ENCODE measurements at regions not wholly inside any gene's neighbourhood (a gene's known extent, or its start where the extent isn't known, plus 50 kb on each side); places are given as distances from the start of the nearest gene placed in this dataset.

DNA sequence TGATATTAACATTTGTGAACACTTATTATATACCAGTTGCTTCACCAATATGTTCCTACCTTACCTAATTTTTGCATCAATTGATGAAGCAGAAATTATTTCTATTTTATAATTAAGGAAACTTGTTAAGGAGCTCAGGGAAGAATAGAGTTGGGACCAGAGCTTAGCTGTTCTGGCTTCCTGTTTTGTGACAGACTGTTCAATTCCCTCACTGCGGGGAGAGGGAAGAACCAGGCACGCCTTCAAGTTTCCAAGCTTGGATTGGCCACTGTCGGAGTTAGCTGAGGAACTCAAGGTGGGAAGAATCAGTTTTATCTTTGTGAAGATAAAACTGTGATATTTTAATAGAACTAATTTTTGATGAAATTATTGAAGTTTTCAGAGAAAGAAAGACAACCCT is 142.3 kb upstream of the LMO4 start:
- no peak for ATAC-seq
- TF ChIP-seq, protein P1, sequence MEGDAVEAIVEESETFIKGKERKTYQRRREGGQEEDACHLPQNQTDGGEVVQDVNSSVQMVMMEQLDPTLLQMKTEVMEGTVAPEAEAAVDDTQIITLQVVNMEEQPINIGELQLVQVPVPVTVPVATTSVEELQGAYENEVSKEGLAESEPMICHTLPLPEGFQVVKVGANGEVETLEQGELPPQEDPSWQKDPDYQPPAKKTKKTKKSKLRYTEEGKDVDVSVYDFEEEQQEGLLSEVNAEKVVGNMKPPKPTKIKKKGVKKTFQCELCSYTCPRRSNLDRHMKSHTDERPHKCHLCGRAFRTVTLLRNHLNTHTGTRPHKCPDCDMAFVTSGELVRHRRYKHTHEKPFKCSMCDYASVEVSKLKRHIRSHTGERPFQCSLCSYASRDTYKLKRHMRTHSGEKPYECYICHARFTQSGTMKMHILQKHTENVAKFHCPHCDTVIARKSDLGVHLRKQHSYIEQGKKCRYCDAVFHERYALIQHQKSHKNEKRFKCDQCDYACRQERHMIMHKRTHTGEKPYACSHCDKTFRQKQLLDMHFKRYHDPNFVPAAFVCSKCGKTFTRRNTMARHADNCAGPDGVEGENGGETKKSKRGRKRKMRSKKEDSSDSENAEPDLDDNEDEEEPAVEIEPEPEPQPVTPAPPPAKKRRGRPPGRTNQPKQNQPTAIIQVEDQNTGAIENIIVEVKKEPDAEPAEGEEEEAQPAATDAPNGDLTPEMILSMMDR (IDR thresholded peaks at IDR 0.05) = no peak
- intact Hi-C loops (cut with DNase I) = no loop called here
- H3K36me3 ChIP-seq = no peaks in the 10 kb centered on the region
- H3K9me3 ChIP-seq = no peaks in the 10 kb centered on the region
- WGBS, 2 donors = 51 to 68% methylated on average over 3 of the region's 3 CpGs
- H3K4me3 ChIP-seq = no peak overlapping the region
- DNase-seq = no peak
- H3K27me3 ChIP-seq = peaks cover 0 to 8% (median 0%) of the 10 kb centered on the region in 7 donors
- no peaks in the 10 kb centered on the region for H3K4me1 ChIP-seq
- no peak overlapping the region for H3K27ac ChIP-seq

DNA sequence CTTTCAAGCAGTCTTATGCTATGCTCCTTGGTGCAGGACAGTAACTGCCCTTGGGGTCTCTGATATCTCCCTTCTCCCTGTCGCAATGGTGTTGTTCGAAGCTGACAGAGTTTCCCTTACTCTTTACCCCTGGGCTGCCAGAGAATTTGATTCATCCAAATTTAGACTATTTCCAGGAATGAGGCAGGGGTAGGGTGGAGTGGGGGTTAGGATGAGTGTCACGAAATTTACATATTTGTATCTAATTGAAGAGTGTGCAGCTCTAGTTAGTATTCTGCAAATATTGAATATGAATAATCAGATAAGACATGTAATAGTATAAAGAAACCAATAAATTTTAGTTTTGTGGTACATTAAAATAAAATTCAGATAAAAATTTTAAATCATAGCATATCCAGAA is 140.0 kb upstream of the LMO4 start:
- Histone ChIP-seq H3K4me1 (no peaks in the 10 kb centered on the region), H3K36me3 (no peaks in the 10 kb centered on the region), H3K9me3 (no peaks in the 10 kb centered on the region), H3K4me3 (no peak overlapping the region), H3K27me3 (peaks cover 0 to 5% (median 2%) of the 10 kb centered on the region in 7 donors), H3K27ac (no peak overlapping the region)
- DNase-seq (no peak), ATAC-seq (no peak)
- WGBS, 2 donors = 75% methylated on average over 3 of the region's 3 CpGs
- intact Hi-C loops (cut with DNase I) = no loop called here
- TF ChIP-seq, protein P1 (IDR thresholded peaks at IDR 0.05) = no peak

DNA sequence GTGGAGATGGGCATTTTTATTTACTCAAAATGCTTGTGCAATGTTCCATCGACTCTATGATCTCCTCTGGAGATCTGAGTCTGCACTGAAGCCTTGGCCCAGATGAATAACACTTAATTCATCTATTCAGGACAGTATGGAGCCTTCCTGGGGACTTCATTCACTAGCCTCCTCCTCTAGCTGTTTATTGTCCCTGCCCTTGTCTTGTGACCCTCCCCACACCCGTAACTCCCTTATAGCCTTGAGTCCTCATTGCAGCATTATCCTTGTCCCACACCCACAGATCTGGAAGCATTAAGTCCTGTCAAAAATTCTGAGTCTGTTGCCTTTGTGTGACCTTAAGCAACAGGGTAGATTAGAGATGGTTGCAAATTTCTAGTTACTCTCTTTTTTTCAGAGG is 138.3 kb upstream of the LMO4 start:
- DNase-seq (no peak), ATAC-seq (no peak)
- Histone ChIP-seq H3K4me1 (no peaks in the 10 kb centered on the region), H3K9me3 (peaks cover 0 to 16% (median 10%) of the 10 kb centered on the region in 11 donors), H3K27me3 (peaks cover 0 to 5% (median 0%) of the 10 kb centered on the region in 7 donors), H3K27ac (no peak overlapping the region), H3K36me3 (no peaks in the 10 kb centered on the region), H3K4me3 (no peak overlapping the region)
- 75 to 84% methylated on average over 2 of the region's 2 CpGs for WGBS, 2 donors
- TF ChIP-seq, protein P1 (IDR thresholded peaks at IDR 0.05) = no peak
- intact Hi-C loops (cut with DNase I) = no loop called here

DNA sequence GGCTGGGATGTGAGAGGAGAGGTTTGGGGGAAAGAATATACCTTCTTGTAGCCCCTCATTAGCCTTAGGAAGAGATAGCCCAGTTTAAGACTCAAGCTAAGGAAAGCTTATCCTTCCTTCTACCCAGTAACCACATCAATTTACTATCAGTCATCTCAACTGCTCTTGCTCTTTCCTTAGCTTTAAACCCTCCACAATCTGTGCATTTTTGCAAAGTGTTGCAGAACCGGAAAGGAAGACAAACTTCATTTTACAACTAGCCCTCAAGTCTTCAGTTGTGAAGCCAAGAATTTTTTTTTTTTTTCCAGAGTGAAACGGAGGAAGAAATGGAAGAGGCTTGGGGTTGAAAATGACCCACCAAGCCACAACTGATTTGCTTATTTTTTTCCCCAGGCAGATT is 137.0 kb upstream of the LMO4 start:
- intact Hi-C loops (cut with DNase I) = no loop called here
- Histone ChIP-seq H3K36me3 (no peaks in the 10 kb centered on the region), H3K27me3 (peaks cover 0 to 5% (median 0%) of the 10 kb centered on the region in 7 donors), H3K4me3 (no peak overlapping the region), H3K27ac (no peak overlapping the region), H3K9me3 (peaks cover 0 to 23% (median 11%) of the 10 kb centered on the region in 11 donors), H3K4me1 (no peaks in the 10 kb centered on the region)
- TF ChIP-seq, protein P1 (IDR thresholded peaks at IDR 0.05) = no peak
- WGBS, 2 donors = 60 to 67% methylated on average over 2 of the region's 2 CpGs
- no peak for ATAC-seq
- no peak for DNase-seq
